ENCODE measurements at regions not wholly inside any gene's neighbourhood (a gene's known extent, or its start where the extent isn't known, plus 50 kb on each side); places are given as distances from the start of the nearest gene placed in this dataset.

- TF ChIP-seq CTCF (IDR thresholded peaks at IDR 0.05), result no peak
- no peak for TF ChIP-seq POLR2AphosphoS5 (IDR thresholded peaks at IDR 0.05)
- no peak for TF ChIP-seq POLR2A (IDR thresholded peaks at IDR 0.05)
Measured at GRCh38 chrX:120819126-120819525, 56.5 kb downstream of the CT47B1 start.

All from upper lobe of left lung (tissue), 4 donors.